ENCODE measurements at regions not wholly inside any gene's neighbourhood (a gene's known extent, or its start where the extent isn't known, plus 50 kb on each side); places are given as distances from the start of the nearest gene placed in this dataset.

DNA sequence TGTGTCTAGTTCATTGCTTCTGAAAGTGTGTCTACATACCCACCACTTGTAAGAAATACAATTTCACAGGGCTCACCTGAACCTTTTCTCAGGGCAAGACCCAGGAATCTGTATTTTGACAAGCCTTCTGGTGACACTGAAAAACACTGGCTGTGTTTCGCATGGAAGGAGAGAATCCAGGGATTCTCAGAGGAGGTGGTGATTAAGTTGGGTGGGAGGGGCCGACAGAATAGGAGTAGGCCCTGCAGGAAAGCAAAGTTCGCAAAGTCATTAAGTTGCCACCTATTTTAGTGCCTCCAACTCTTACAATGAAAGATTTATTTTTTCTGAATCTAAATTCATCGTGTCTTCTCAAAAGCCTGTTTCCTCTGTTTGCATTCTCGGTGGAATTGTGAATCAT is 186.8 kb downstream of the FAT3 start:
- Mint-ChIP-seq H3K4me3 (no peak overlapping the region), H3K27me3 (no peaks in the 10 kb centered on the region), H3K9me3 (peaks cover 0 to 10% (median 0%) of the 10 kb centered on the region in 11 donors), H3K27ac (no peak overlapping the region), H3K4me1 (no peaks in the 10 kb centered on the region), H3K36me3 (no peaks in the 10 kb centered on the region)
- DNase-seq (no peak), ATAC-seq (no peak)
- no peaks in the 10 kb centered on the region for H3K4me1 ChIP-seq (ENCODE audit: control insufficient read depth in 2 of 2, insufficient read depth in 2 of 2, low read length in 2 of 2)
- H3K9me3 ChIP-seq (ENCODE audit: control insufficient read depth in 2 of 3, low read length in 3 of 3): no peaks in the 10 kb centered on the region
- intact Hi-C loops (cut with micrococcal nuclease): no loop called here
- ChIA-PET POLR2A (no interaction called here), CTCF (no interaction called here)
- H3K36me3 ChIP-seq (ENCODE audit: control insufficient read depth in 2 of 3, insufficient read depth in 3 of 3, low read length in 3 of 3): no peaks in the 10 kb centered on the region
- H3K4me3 ChIP-seq (ENCODE audit: low read length): no peak overlapping the region
- no peaks in the 10 kb centered on the region for H3K27me3 ChIP-seq (ENCODE audit: control insufficient read depth in 2 of 2, insufficient read depth in 2 of 2, low read length in 2 of 2)
- no peak overlapping the region for H3K27ac ChIP-seq (ENCODE audit: low read depth, low read length)

DNA sequence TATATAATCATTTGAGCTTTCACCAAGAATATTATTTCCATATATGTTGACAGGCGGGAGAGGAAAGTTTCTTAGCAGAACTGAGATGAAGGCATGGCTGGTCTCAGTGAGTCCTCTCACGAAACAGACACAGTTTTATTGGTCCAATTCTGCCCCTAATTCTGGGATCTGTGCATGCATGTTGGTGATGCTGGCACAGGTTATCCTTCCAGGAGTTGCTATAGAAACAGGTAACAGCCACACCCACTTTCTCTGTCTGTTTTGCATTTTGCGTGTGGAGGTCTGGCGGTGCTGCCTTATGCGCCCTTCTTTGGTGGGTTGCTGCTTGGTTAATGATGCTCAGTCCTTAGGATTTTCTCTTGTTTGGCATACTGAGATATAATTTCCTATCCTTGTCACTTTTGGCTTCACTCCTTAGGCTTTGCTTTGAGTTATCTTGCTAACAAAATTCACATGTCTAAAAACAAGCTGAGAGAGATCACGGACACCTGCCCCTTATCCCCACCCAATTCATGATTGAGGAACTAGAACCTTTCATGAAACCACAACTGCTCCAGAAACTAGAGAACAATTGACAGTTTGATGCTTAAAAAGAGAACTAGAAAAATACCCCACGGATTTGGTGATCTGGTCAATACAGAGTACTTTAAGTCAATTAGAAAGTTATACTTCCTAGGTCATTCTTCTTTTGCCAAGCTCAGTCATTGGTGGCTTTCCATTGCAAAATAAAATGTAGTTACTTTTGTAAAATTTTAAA is 189.3 kb downstream of the FAT3 start:
- intact Hi-C loops (cut with micrococcal nuclease): no loop called here
- ATAC-seq (no peak), DNase-seq (no peak)
- ChIA-PET CTCF (no interaction called here), POLR2A (no interaction called here)
- Histone ChIP-seq H3K27me3 (ENCODE audit: control insufficient read depth in 2 of 2, insufficient read depth in 2 of 2, low read length in 2 of 2) (no peaks in the 10 kb centered on the region), H3K27ac (ENCODE audit: low read depth, low read length) (no peak overlapping the region), H3K4me3 (ENCODE audit: low read length) (no peak overlapping the region), H3K9me3 (ENCODE audit: control insufficient read depth in 2 of 3, low read length in 3 of 3) (no peaks in the 10 kb centered on the region), H3K36me3 (ENCODE audit: control insufficient read depth in 2 of 3, insufficient read depth in 3 of 3, low read length in 3 of 3) (no peaks in the 10 kb centered on the region), H3K4me1 (ENCODE audit: control insufficient read depth in 2 of 2, insufficient read depth in 2 of 2, low read length in 2 of 2) (no peaks in the 10 kb centered on the region)
- H3K4me3 Mint-ChIP-seq: no peak overlapping the region
- H3K27ac Mint-ChIP-seq: no peak overlapping the region
- no peaks in the 10 kb centered on the region for H3K4me1 Mint-ChIP-seq
- H3K27me3 Mint-ChIP-seq: no peaks in the 10 kb centered on the region
- peaks cover 0 to 12% (median 1%) of the 10 kb centered on the region in 11 donors for H3K9me3 Mint-ChIP-seq
- no peaks in the 10 kb centered on the region for H3K36me3 Mint-ChIP-seq

DNA sequence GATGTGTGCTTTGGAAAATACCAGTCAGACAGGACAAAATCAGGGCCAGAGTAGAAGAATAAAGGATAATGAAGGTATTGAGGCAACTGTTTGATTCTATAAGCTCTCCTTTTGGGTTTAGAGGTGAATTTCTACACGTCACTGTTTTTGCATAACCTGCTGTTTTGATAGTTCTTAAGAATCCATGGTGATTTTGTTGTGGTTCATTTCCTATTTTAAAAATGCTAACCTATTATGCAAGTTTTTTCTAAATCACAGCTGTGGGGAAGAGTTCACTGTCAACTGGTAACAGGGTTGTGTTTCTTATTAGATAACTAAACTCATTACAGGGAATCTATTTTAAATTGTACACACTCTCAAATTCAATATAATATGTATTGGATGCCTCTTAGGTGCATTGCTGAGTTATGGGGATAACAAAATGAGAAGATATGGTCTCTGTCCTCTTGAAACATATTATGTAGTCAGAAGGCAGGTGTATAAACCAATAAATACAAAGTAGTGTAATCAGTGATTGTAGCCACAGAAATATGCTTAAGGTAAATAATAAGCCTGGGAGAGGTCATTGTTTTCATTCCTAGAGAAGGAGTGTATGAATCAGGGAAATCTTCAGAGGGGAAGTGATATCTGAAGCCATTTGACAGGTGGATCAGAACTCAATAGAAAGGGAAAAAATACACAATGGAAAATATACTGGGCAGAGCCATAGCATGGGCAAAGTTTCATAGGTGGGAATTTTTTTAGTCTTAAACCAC is 192.5 kb downstream of the FAT3 start:
- no peak overlapping the region for H3K4me3 ChIP-seq (ENCODE audit: low read length)
- no peaks in the 10 kb centered on the region for H3K36me3 Mint-ChIP-seq
- no peak for ATAC-seq
- H3K36me3 ChIP-seq (ENCODE audit: control insufficient read depth in 2 of 3, insufficient read depth in 3 of 3, low read length in 3 of 3): no peaks in the 10 kb centered on the region
- POLR2A ChIA-PET: no interaction called here
- H3K27me3 Mint-ChIP-seq: no peaks in the 10 kb centered on the region
- no peak for DNase-seq
- H3K27ac Mint-ChIP-seq: no peak overlapping the region
- no peak overlapping the region for H3K27ac ChIP-seq (ENCODE audit: low read depth, low read length)
- no peaks in the 10 kb centered on the region for H3K27me3 ChIP-seq (ENCODE audit: control insufficient read depth in 2 of 2, insufficient read depth in 2 of 2, low read length in 2 of 2)
- H3K4me1 Mint-ChIP-seq: no peaks in the 10 kb centered on the region
- CTCF ChIA-PET: no interaction called here
- no peaks in the 10 kb centered on the region for H3K4me1 ChIP-seq (ENCODE audit: control insufficient read depth in 2 of 2, insufficient read depth in 2 of 2, low read length in 2 of 2)
- peaks cover 0 to 9% (median 2%) of the 10 kb centered on the region in 11 donors for H3K9me3 Mint-ChIP-seq
- H3K9me3 ChIP-seq (ENCODE audit: control insufficient read depth in 2 of 3, low read length in 3 of 3): no peaks in the 10 kb centered on the region
- intact Hi-C loops (cut with micrococcal nuclease): no loop called here
- no peak overlapping the region for H3K4me3 Mint-ChIP-seq

DNA sequence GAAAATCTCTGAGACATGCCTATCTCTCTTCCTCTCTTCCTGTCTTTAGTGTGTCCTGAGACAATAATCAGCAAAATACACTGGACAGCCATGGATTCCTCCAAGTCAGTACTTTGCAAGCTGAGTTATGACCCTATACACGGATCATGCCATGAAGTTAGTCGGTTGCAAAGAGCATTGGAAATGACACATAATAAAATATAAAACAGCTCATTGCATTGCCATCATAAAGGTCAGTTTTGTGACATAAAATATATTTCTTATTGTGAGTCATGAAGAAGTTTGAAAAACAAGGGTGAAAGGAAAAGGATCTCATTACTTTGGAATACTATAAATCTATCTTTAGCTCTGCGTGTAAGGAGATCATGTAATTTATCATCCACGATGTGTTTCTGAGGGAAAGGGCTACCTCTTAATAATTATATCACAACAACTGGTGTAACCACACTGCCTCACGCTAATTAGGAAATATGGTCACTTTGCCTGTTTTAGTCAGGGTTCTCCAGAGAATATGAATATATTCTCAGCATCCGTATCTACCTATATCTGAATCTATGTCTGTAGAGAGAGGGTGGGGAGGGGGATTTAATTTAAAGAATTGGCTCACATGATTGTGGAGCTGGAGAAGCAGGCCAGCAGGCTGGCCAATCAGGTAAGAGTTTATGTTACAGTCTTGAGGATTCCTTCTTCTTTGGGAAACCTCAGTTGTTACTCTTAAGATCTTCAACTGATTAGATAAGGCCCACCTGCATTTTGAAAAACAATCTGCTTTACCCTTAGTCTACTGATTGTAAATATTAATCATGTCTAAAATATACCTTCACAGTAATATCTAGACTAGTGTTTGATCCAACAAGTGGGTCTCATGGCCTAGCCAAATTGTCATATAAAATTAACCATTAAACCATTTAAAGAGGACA is 198.8 kb downstream of the FAT3 start:
- Mint-ChIP-seq H3K4me1 (no peaks in the 10 kb centered on the region), H3K27ac (no peak overlapping the region), H3K27me3 (no peaks in the 10 kb centered on the region), H3K4me3 (no peak overlapping the region), H3K36me3 (no peaks in the 10 kb centered on the region), H3K9me3 (peaks cover 0 to 5% (median 3%) of the 10 kb centered on the region in 11 donors)
- POLR2A ChIA-PET: no interaction called here
- no peak for DNase-seq
- intact Hi-C loops (cut with micrococcal nuclease): no loop called here
- ATAC-seq: no peak
- Histone ChIP-seq H3K36me3 (ENCODE audit: control insufficient read depth in 2 of 3, insufficient read depth in 3 of 3, low read length in 3 of 3) (no peaks in the 10 kb centered on the region), H3K4me3 (ENCODE audit: low read length) (no peak overlapping the region), H3K9me3 (ENCODE audit: control insufficient read depth in 2 of 3, low read length in 3 of 3) (no peaks in the 10 kb centered on the region), H3K27ac (ENCODE audit: low read depth, low read length) (no peak overlapping the region), H3K4me1 (ENCODE audit: control insufficient read depth in 2 of 2, insufficient read depth in 2 of 2, low read length in 2 of 2) (no peaks in the 10 kb centered on the region), H3K27me3 (ENCODE audit: control insufficient read depth in 2 of 2, insufficient read depth in 2 of 2, low read length in 2 of 2) (no peaks in the 10 kb centered on the region)
- CTCF ChIA-PET: no interaction called here

DNA sequence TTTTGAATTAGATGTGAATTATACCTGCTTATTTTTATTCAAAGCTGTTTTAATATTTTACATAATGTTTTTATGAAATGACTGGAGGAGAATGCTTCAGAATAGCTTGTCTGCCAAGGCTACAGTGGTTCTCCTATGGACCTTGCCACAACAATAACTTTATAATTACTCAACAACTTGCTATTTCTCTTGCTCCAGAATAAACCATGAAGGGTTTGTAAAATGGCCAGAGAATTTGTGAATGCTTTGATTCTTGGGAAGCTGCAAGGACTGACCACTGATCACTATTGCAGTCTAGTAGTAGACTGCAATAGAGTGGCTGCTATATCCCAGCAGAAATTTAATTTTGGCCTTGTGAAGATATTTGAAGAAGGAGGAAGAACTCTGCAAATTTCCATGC is 199.7 kb downstream of the FAT3 start:
- Histone ChIP-seq H3K4me1 (ENCODE audit: control insufficient read depth in 2 of 2, insufficient read depth in 2 of 2, low read length in 2 of 2) (no peaks in the 10 kb centered on the region), H3K27me3 (ENCODE audit: control insufficient read depth in 2 of 2, insufficient read depth in 2 of 2, low read length in 2 of 2) (no peaks in the 10 kb centered on the region), H3K4me3 (ENCODE audit: low read length) (no peak overlapping the region), H3K9me3 (ENCODE audit: control insufficient read depth in 2 of 3, low read length in 3 of 3) (no peaks in the 10 kb centered on the region), H3K36me3 (ENCODE audit: control insufficient read depth in 2 of 3, insufficient read depth in 3 of 3, low read length in 3 of 3) (no peaks in the 10 kb centered on the region), H3K27ac (ENCODE audit: low read depth, low read length) (no peak overlapping the region)
- Mint-ChIP-seq H3K4me1 (no peaks in the 10 kb centered on the region), H3K27me3 (no peaks in the 10 kb centered on the region), H3K9me3 (peaks cover 0 to 9% (median 4%) of the 10 kb centered on the region in 11 donors), H3K4me3 (no peak overlapping the region), H3K36me3 (no peaks in the 10 kb centered on the region), H3K27ac (no peak overlapping the region)
- ChIA-PET POLR2A (no interaction called here), CTCF (no interaction called here)
- DNase-seq: no peak
- intact Hi-C loops (cut with micrococcal nuclease): no loop called here
- ATAC-seq: no peak

DNA sequence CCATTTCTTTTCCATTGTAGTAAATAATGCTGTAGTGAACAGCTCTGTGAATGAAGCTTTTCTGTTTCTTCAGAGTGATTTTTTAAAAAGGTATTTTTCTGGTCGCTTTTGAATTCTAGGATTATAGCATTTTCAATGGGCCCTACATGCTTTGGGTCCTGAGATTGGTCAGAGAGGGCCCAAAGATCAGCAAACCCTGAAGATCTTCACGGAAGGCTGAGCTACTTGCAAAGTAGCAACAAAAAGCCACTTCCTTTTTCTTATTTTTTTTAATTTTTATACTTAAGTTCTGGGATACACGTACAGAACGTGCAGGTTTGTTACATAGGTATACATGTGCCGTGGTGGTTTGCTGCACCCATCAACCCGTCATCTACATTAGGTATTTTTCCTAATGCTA is 200.5 kb downstream of the FAT3 start:
- Histone ChIP-seq H3K36me3 (ENCODE audit: control insufficient read depth in 2 of 3, insufficient read depth in 3 of 3, low read length in 3 of 3) (no peaks in the 10 kb centered on the region), H3K27ac (ENCODE audit: low read depth, low read length) (no peak overlapping the region), H3K9me3 (ENCODE audit: control insufficient read depth in 2 of 3, low read length in 3 of 3) (no peaks in the 10 kb centered on the region), H3K4me3 (ENCODE audit: low read length) (no peak overlapping the region), H3K27me3 (ENCODE audit: control insufficient read depth in 2 of 2, insufficient read depth in 2 of 2, low read length in 2 of 2) (no peaks in the 10 kb centered on the region), H3K4me1 (ENCODE audit: control insufficient read depth in 2 of 2, insufficient read depth in 2 of 2, low read length in 2 of 2) (no peaks in the 10 kb centered on the region)
- Mint-ChIP-seq H3K36me3 (no peaks in the 10 kb centered on the region), H3K27ac (no peak overlapping the region), H3K27me3 (no peaks in the 10 kb centered on the region), H3K9me3 (peaks cover 0 to 16% (median 5%) of the 10 kb centered on the region in 11 donors), H3K4me1 (no peaks in the 10 kb centered on the region), H3K4me3 (no peak overlapping the region)
- ChIA-PET POLR2A (no interaction called here), CTCF (no interaction called here)
- ATAC-seq (no peak), DNase-seq (no peak)
- intact Hi-C loops (cut with micrococcal nuclease): no loop called here

Measured in naive thymus-derived CD4-positive, alpha-beta T cell (primary cell).